D721Med (cell line): ENCODE measurements at regions not wholly inside any gene's neighbourhood (a gene's known extent, or its start where the extent isn't known, plus 50 kb on each side); places are given as distances from the start of the nearest gene placed in this dataset.

Source experiments
- DNase-seq: peaks from one replicate; pipeline ENCODE4 v3.0.0; 2011; ENCODE audit warnings: low spot score; ENCODE audit not compliant: insufficient read length
- FAIRE-seq: peaks from 2 replicates; lab custom pipeline; 2011; peaks lifted over from hg19 to GRCh38; lab: Jason Lieb, UNC
- CTCF ChIP-seq: IDR thresholded peaks from 2 replicates; pipeline ENCODE4 v1.5.1; 2012; ENCODE audit warnings: mild to moderate bottlenecking, control low read depth; ENCODE audit not compliant: insufficient read depth; ENCODE audit errors: missing control alignments

DNA sequence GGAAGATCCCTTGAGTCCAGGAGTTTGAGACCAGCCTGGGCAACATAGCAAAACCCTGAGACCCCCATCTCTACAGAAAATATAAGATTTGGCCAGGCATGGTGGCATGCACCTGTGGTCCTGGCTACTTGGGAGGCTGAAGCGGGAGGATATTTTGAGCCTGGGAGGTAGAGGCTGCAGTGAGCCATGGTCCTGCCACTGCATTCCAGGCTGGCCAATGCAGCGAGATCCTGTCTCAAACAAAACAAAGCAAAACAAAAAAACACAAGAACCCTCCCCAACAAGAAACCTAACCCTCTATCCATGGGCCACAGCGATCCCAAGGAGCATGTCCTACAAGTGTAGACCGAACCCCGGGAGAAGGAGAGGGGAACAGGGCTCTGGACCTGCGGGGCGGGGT, 133.3 kb downstream of the MGAT5B start:
- no peak for FAIRE-seq
- no peak for DNase-seq
- TF ChIP-seq CTCF, result no peak

- TF ChIP-seq CTCF, result no peak
- no peak for DNase-seq
- FAIRE-seq, result no peak
Observed at GRCh38 chr17:77002103-77003045, 134.2 kb downstream of the MGAT5B start.

- DNase-seq, result no peak
- no peak for FAIRE-seq
- no peak for TF ChIP-seq CTCF
Observed at GRCh38 chr17:77003699-77004098, 135.5 kb downstream of the MGAT5B start.

DNA sequence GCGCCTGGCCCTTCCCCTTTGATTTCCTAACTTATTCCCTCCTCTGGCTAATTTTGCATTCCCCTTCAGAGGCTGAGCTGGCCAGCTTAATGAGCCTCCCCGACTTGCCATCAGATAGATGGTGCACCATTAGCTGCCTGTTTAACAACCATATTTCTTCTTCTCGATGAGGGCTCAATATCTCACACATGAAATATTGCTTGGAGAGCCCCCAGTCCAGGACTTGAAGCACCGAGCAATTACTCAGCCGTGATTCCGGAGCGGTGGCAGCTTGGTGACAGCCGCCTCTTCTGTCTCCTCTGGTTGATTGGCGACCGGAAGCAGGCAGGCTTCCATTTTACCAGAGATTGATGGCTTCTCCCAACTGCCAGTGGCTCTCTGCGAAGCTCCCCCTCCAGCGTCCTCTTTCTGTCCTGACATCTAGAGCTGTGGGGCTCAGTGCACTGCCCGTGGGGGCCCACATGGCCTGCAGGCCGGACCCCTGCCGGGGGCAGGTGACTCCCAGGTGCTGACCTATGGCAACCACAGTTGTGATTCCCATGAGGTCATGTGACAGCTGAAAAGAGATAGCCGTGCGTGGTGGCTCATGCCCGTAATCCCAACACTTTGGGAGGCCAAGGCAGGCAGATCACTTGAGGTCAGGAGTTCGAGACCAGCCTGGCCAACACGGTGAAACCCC, 133.7 kb upstream of the SEC14L1 start:
- DNase-seq, result no peak
- no peak for FAIRE-seq
- no peak for TF ChIP-seq CTCF

DNA sequence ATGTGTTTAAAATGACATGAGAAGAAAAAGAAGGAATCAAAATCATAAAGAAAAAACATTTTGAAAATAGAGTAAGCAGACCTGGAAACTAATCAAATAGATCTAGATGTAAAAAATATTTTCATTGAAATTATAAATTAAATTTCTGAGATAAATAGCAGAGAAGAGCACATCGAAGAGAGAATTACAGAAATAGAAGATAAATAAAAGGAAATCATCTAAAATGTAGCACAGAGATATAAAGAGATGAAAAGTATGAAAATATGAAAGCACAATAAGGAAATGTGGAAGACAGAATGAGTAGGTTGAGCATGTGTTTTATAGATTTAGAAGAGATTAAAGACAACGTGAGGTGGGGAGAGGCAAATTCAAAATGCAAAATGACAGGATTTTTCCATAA, 130.9 kb upstream of the SEC14L1 start:
- TF ChIP-seq CTCF, result no peak
- FAIRE-seq, result no peak
- no peak for DNase-seq

DNA sequence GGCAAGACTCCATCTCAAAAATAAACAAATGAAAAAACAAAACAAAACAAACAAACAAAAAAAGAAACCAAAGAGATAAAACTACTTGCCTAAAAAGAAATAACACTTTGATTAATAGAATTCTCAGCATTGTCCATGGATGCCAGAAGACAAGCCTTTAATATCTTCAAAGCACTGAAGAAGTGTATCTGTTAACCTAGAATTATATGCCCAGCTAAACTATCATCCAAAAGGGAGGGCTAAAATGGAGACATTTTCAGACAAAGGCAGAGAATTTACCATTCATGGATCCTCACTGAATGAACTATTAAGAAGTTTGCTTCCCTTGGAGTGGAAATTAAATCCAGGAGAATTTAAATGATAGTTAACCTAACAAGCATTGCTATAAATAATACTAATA, 130.1 kb upstream of the SEC14L1 start:
- FAIRE-seq, result no peak
- DNase-seq, result no peak
- TF ChIP-seq CTCF, result no peak
